Brain microvascular endothelial cell (primary cell): ENCODE measurements at regions not wholly inside any gene's neighbourhood (a gene's known extent, or its start where the extent isn't known, plus 50 kb on each side); places are given as distances from the start of the nearest gene placed in this dataset.

ENCODE experiments used
- DNase-seq: peaks from one replicate; pipeline ENCODE4 v3.0.0-alpha.2; 2020
- H3K27ac ChIP-seq: fragments of 250-450 bp; sonication (Bioruptor Pico); 2 replicates; pipeline ENCODE4 v1.5.1; 2020; ENCODE audit warnings: mild to moderate bottlenecking, moderate library complexity
- H3K27me3 ChIP-seq: fragments of 250-450 bp; sonication (Bioruptor Pico); replicated peaks from 2 replicates; pipeline ENCODE4 v1.5.1; 2020; ENCODE audit warnings: mild to moderate bottlenecking
- H3K36me3 ChIP-seq: fragments of 250-450 bp; sonication (Bioruptor Pico); replicated peaks from 2 replicates; pipeline ENCODE4 v1.5.1; 2020; ENCODE audit warnings: mild to moderate bottlenecking
- H3K4me3 ChIP-seq: 2 replicates; pipeline ENCODE4 v1.5.1; 2011; ENCODE audit warnings: low read depth, mild to moderate bottlenecking, control low read depth, low read length, moderate library complexity
- in situ Hi-C: cut with HindIII; loops from 2 replicates; pipeline ENCODE4 v1.10.0; 2017; ENCODE audit warnings: low sequenced_read_pairs, low pct_ligation_motif_present
- TF ChIP-seq, protein P1 (sequence below): IDR thresholded peaks from 2 replicates; pipeline ENCODE4 v1.5.1; 2011; ENCODE audit warnings: low read depth, mild to moderate bottlenecking, moderate library complexity, low read length, control low read depth, inconsistent platforms; ENCODE audit errors: missing control alignments

DNA sequence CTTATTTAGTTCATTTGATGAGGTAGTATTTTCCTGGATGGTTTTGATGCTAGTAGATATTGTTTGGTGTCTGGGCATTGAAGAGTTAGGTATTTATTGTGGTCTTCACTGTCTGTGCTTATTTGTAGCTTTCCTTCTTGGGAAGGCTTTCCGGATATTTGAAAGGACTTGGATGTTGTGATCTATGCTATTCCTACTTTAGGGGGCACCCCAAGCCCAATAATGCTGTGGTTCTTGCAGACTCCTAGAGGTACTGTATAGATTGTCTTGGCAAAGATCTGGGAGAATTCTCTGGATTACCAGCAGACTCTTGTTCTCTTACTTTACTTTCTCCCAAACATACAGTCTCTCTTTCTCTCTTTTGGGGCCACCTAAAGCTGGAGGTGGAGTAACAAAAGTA lies 315.7 kb downstream of the MAT2B start:
- H3K27ac ChIP-seq: no peak overlapping the region
- in situ Hi-C loops: no loop called here
- H3K4me3 ChIP-seq: no peak overlapping the region
- H3K27me3 ChIP-seq: no peaks in the 10 kb centered on the region
- TF ChIP-seq, protein P1, sequence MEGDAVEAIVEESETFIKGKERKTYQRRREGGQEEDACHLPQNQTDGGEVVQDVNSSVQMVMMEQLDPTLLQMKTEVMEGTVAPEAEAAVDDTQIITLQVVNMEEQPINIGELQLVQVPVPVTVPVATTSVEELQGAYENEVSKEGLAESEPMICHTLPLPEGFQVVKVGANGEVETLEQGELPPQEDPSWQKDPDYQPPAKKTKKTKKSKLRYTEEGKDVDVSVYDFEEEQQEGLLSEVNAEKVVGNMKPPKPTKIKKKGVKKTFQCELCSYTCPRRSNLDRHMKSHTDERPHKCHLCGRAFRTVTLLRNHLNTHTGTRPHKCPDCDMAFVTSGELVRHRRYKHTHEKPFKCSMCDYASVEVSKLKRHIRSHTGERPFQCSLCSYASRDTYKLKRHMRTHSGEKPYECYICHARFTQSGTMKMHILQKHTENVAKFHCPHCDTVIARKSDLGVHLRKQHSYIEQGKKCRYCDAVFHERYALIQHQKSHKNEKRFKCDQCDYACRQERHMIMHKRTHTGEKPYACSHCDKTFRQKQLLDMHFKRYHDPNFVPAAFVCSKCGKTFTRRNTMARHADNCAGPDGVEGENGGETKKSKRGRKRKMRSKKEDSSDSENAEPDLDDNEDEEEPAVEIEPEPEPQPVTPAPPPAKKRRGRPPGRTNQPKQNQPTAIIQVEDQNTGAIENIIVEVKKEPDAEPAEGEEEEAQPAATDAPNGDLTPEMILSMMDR: no peak
- H3K36me3 ChIP-seq: no peaks in the 10 kb centered on the region
- no peak for DNase-seq

DNA sequence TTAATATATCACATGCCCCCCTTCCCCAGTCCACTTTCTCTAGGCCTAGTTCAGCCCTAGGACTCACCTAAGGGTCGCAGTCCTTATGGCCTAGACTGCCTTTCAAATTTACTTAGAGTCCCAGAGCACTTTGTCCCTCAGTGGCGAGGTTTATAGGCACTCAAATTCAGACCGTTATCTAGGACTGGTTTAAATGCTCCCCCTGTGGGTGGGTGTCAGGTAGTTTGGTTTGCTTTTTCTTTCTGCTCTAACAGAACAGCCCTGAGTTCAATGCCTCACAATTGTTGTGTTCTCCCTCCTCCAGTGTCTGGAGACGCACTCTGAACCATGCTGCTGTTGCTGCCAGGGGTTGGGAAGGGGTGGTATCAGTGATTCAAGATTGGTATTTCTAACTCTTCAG lies 317.1 kb downstream of the MAT2B start:
- H3K4me3 ChIP-seq: no peak overlapping the region
- in situ Hi-C loops: no loop called here
- no peak for DNase-seq
- H3K27ac ChIP-seq: no peak overlapping the region
- TF ChIP-seq, protein P1: no peak
- no peaks in the 10 kb centered on the region for H3K36me3 ChIP-seq
- H3K27me3 ChIP-seq: no peaks in the 10 kb centered on the region

DNA sequence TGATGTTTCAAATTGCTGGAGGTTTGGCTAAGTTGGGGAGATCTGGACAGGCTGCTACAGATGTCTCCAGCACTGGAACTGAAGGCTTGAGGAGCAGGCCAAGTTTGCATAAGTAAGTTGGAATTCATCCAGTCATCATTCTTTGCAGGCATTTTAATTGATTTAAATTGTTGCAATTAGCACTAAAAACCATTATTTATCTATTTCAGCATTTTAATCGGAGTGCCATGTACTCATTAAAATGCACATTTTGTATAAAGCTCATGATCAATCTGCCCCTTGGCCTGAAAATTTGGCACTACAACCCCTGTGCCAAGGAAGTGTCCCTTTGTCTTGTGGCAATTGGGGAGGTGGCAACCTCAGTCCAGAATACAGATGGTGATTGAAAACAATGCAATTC lies 320.2 kb downstream of the MAT2B start:
- H3K4me3 ChIP-seq: no peak overlapping the region
- H3K27me3 ChIP-seq: no peaks in the 10 kb centered on the region
- DNase-seq: no peak
- in situ Hi-C loops: no loop called here
- TF ChIP-seq, protein P1: no peak
- H3K27ac ChIP-seq: no peak overlapping the region
- no peaks in the 10 kb centered on the region for H3K36me3 ChIP-seq

DNA sequence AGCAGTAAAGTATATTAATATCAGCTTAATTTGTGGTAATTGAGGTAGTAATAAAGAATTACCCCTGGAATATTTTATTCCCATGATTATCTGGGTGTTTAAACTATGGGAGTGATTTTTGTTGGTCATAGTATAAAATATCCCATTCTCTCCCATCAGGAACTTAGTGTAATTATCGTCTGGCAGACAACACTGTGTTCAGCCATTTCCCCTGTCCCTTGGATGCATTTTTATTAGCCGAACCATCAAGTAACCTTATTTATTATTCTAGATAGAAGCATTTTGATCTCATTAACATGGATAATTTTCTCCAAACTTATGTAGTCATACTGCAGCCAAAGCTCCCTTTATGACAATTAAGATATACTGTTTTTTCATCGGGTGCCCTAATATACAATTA lies 320.8 kb downstream of the MAT2B start:
- Histone ChIP-seq H3K27me3 (no peaks in the 10 kb centered on the region), H3K27ac (no peak overlapping the region), H3K36me3 (no peaks in the 10 kb centered on the region), H3K4me3 (no peak overlapping the region)
- TF ChIP-seq, protein P1: no peak
- in situ Hi-C loops: no loop called here
- no peak for DNase-seq

DNA sequence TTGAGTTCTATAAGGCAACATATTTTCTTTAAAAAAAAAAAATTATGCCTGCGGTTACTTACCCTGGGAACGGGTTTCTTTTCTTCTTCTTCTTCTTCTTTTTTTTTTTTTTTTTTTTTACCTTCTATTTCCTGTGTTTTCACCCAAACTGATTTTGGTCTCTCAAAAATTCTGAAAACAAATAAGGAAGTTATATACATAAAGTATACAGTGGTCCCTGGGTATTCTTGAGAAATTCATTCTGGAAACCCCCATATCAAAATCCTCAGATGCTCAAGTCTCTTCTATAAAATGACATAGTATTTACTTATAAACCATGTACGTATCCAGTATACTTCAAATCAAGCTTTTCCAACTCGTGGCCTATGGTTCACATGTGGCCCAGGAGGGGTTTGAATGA lies 326.7 kb downstream of the MAT2B start:
- Histone ChIP-seq H3K36me3 (no peaks in the 10 kb centered on the region), H3K27me3 (no peaks in the 10 kb centered on the region), H3K4me3 (no peak overlapping the region), H3K27ac (no peak overlapping the region)
- TF ChIP-seq, protein P1: no peak
- DNase-seq: no peak
- in situ Hi-C loops: no loop called here

DNA sequence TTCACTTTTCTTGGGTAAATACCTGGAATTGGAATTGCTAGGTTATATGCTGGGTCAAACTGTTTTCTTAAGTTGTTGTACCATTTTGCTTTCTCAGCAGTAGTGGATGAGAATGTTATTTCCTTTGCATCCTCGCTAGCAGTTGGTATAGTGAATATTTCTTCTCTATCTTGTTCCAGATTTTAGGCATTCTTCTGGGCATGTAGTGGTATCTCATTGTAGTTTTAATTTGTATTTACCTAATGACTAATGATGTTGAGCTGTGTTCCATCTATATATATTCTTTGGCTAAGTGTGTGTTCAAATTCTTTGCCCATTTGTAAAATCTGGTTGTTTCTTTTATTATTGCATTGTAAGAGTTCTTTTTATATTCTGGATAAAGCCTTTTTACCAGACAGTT lies 333.3 kb downstream of the MAT2B start:
- TF ChIP-seq, protein P1: no peak
- in situ Hi-C loops: no loop called here
- no peak overlapping the region for H3K27ac ChIP-seq
- no peak overlapping the region for H3K4me3 ChIP-seq
- H3K36me3 ChIP-seq: no peaks in the 10 kb centered on the region
- no peak for DNase-seq
- H3K27me3 ChIP-seq: no peaks in the 10 kb centered on the region
